ENCODE measurements at regions not wholly inside any gene's neighbourhood (a gene's known extent, or its start where the extent isn't known, plus 50 kb on each side); places are given as distances from the start of the nearest gene placed in this dataset.

- TF ChIP-seq CTCF (conservative IDR thresholded peaks at IDR 0.05) = no peak
- Histone ChIP-seq H3K9me3 (ENCODE audit: control insufficient read depth, low read length) (peaks cover 24% of the 10 kb centered on the region), H3K27me3 (ENCODE audit: control insufficient read depth, insufficient read depth, low read length, poor library complexity, severe bottlenecking) (no peaks in the 10 kb centered on the region), H3K4me3 (ENCODE audit: low read length) (no peak overlapping the region), H3K36me3 (ENCODE audit: control insufficient read depth, insufficient read depth, low read length) (no peaks in the 10 kb centered on the region), H3K9ac (ENCODE audit: extremely low read depth, low read length, poor library complexity, severe bottlenecking) (no peak overlapping the region), H3K27ac (ENCODE audit: low read depth, low read length) (no peak overlapping the region), H3K4me1 (ENCODE audit: control insufficient read depth, insufficient read depth, low read length) (peaks cover 15% of the 10 kb centered on the region)
- H3K27ac Mint-ChIP-seq = no peak overlapping the region
- peak; percentile 81 for DNase-seq
- 29 to 60% methylated on average over 4 to 6 of the region's 7 CpGs for WGBS, 2 experiments (ENCODE audit: insufficient coverage in 1 of 2, insufficient read length in 1 of 2)
- H3K4me1 Mint-ChIP-seq = peaks cover 50% of the 10 kb centered on the region
- peaks cover 2% of the 10 kb centered on the region for H3K36me3 Mint-ChIP-seq (ENCODE audit: low read depth)
- H3K4me3 Mint-ChIP-seq = peak overlapping the region; percentile 15
- peaks cover 82% of the 10 kb centered on the region for H3K27me3 Mint-ChIP-seq (ENCODE audit: insufficient read depth)
- H3K9me3 Mint-ChIP-seq = peaks cover 17% of the 10 kb centered on the region
Observed at GRCh38 chr4:89511776-89512175, 204.2 kb upstream of the GPRIN3 start.

- Histone ChIP-seq H3K9me3 (ENCODE audit: control insufficient read depth, low read length) (peaks cover 24% of the 10 kb centered on the region), H3K27ac (ENCODE audit: low read depth, low read length) (no peak overlapping the region), H3K27me3 (ENCODE audit: control insufficient read depth, insufficient read depth, low read length, poor library complexity, severe bottlenecking) (no peaks in the 10 kb centered on the region), H3K4me3 (ENCODE audit: low read length) (no peak overlapping the region), H3K9ac (ENCODE audit: extremely low read depth, low read length, poor library complexity, severe bottlenecking) (no peak overlapping the region), H3K36me3 (ENCODE audit: control insufficient read depth, insufficient read depth, low read length) (no peaks in the 10 kb centered on the region), H3K4me1 (ENCODE audit: control insufficient read depth, insufficient read depth, low read length) (peaks cover 21% of the 10 kb centered on the region)
- no peak overlapping the region for H3K27ac Mint-ChIP-seq
- H3K9me3 Mint-ChIP-seq = peaks cover 17% of the 10 kb centered on the region
- 85 to 87% methylated on average over 2 to 4 of the region's 4 CpGs for WGBS, 2 experiments (ENCODE audit: insufficient coverage in 1 of 2, insufficient read length in 1 of 2)
- no peak overlapping the region for H3K4me3 Mint-ChIP-seq
- no peak for TF ChIP-seq CTCF (conservative IDR thresholded peaks at IDR 0.05)
- H3K36me3 Mint-ChIP-seq (ENCODE audit: low read depth) = peaks cover 2% of the 10 kb centered on the region
- H3K4me1 Mint-ChIP-seq = peaks cover 53% of the 10 kb centered on the region
- H3K27me3 Mint-ChIP-seq (ENCODE audit: insufficient read depth) = peaks cover 74% of the 10 kb centered on the region
- no peak for DNase-seq
Observed at GRCh38 chr4:89509708-89510281, 202.2 kb upstream of the GPRIN3 start.

GRCh38 chr4:89506866-89507491, 199.4 kb upstream of the GPRIN3 start:
- H3K27ac Mint-ChIP-seq = no peak overlapping the region
- no peak overlapping the region for H3K9ac ChIP-seq (ENCODE audit: extremely low read depth, low read length, poor library complexity, severe bottlenecking)
- H3K36me3 ChIP-seq (ENCODE audit: control insufficient read depth, insufficient read depth, low read length) = no peaks in the 10 kb centered on the region
- DNase-seq = no peak
- H3K4me1 Mint-ChIP-seq = peaks cover 31% of the 10 kb centered on the region
- H3K9me3 Mint-ChIP-seq = peaks cover 17% of the 10 kb centered on the region
- peak overlapping the region; percentile 0 for H3K4me3 ChIP-seq (ENCODE audit: low read length)
- peaks cover 15% of the 10 kb centered on the region for H3K4me1 ChIP-seq (ENCODE audit: control insufficient read depth, insufficient read depth, low read length)
- TF ChIP-seq CTCF (conservative IDR thresholded peaks at IDR 0.05) = no peak
- H3K9me3 ChIP-seq (ENCODE audit: control insufficient read depth, low read length) = peaks cover 24% of the 10 kb centered on the region
- peaks cover 2% of the 10 kb centered on the region for H3K36me3 Mint-ChIP-seq (ENCODE audit: low read depth)
- H3K27me3 ChIP-seq (ENCODE audit: control insufficient read depth, insufficient read depth, low read length, poor library complexity, severe bottlenecking) = no peaks in the 10 kb centered on the region
- WGBS, 2 experiments (ENCODE audit: insufficient coverage in 1 of 2, insufficient read length in 1 of 2) = 88 to 93% methylated on average over 3 of the region's 3 CpGs
- no peak overlapping the region for H3K4me3 Mint-ChIP-seq
- no peak overlapping the region for H3K27ac ChIP-seq (ENCODE audit: low read depth, low read length)
- peaks cover 55% of the 10 kb centered on the region for H3K27me3 Mint-ChIP-seq (ENCODE audit: insufficient read depth)
